Kasumi-1 (cell line): ENCODE measurements at regions not wholly inside any gene's neighbourhood (a gene's known extent, or its start where the extent isn't known, plus 50 kb on each side); places are given as distances from the start of the nearest gene placed in this dataset.
A peak's percentile ranks its signal among the peaks of the same experiment; 100 is the strongest.

Source experiments
- DNase-seq, 2 experiments: peaks; one replicate each; lab custom pipeline; 2025; lab: John Stamatoyannopoulos, UW

DNA sequence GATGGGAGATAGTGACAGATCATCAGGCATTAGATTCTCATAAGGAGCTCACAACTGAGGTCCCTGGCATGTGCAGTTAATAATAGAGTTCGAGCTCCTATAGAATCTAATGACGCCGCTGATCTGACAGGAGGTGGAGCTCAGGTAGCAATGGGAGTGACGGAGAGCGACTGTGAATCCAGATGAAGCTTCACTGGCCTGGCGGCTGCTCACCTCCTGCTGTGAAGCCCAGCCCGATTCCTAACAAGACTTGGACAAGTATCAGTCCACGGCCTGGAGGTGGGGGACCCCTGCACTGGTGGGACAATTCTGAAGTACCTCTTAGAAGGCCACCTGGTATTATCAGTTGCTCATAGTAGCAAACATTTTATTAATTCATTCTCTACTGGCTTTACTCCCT lies 377.9 kb upstream of the ITGA1 start:
- no peak for DNase-seq

DNA sequence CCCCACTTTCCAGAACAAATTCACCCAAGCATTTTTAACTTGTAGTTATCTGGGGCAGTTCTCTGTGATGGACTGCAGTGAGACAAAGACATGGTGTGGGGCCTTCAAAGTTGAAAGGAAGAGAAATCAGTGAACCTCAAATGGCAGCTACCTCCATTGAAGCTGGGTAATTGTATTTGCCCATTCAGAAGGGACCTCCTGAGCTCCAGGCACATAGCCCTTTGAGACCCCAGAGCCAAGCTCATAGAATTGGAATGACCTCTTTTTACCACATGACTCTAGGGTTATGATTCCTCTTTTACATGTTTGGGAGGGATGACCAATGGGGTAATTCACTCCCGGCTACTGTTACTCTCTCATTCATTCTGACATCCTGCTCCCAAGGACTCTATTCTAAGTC lies 368.4 kb upstream of the ITGA1 start:
- no peak for DNase-seq

DNA sequence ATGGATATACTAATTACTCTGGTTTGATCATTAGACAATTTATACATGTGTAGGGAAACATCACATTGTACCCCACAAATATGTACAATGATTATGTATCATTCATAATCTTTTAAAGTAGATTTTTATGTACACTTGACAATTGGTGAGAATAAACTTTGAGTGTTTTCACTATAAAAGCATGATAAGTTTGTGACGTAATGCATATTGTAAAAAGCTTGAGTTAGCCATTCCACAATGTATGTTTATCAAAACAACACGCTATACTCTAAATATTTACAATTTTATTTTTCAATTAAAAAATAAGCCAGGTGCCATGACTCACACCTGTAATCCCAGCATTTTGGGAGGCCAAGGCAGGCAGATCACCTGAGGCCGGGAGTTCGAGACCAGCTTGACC lies 360.1 kb upstream of the ITGA1 start:
- DNase-seq: no peak

DNA sequence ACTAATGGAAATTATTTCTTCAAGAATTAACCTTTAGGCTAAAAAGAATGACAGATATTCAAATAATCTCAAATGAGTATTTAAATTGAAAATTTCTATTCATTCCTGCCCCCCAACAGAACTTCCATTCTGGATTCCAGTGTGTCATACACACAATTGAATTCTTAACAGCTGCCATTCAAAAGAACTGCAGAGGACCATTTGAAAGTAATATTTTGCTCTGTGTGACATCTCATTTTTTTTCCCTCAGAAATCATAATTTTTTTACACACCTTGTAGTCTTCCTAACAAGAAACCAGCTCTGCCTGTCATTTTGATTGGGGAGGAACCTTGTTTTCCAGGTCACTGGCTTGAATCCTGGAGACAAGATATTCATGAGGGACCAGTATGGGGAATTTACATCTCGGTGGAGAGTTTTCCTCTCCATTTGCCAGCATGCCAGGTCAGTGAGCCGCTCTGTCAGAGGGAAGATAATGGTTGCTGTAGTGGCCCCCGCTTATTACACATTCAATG lies 358.7 kb upstream of the ITGA1 start:
- no peak for DNase-seq

DNA sequence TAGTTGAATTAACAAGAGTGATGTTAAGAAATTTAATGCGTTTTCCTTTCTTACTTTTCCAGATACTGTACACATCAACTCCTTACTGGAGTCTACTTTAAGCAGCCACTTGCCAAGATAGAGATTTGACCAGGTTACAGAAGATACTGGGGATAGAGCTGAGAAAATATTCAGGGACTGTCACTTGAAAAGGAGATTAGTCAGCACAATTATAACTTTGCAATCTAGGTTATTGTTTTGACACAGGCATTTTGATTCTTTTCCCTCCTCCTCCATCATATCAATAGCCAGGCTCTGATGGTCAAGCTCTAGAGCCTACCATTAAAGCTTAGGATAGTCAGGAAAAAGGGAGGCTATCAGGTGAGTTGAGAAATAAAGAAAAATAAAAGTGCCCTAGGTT lies 345.9 kb upstream of the ITGA1 start:
- DNase-seq: no peak

DNA sequence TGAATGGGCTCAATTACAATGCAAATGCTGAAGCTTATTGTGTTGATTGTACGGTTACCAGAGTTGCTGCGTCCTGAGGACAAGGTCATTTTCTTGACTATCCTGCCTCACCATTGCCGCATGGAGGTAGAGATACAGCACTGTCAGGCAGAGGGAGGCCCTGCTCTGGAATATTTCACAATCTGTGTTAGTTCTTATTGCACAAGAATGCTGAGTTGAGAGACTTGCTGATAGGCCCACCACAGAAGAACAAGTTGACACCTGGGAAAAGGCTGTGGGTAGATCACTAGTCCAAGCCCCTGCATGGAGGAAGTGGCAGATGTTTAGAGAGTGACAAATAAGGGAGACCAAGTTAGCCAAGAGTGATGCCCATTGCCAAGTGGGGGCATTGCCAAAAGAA lies 344.5 kb upstream of the ITGA1 start:
- DNase-seq: no peak

DNA sequence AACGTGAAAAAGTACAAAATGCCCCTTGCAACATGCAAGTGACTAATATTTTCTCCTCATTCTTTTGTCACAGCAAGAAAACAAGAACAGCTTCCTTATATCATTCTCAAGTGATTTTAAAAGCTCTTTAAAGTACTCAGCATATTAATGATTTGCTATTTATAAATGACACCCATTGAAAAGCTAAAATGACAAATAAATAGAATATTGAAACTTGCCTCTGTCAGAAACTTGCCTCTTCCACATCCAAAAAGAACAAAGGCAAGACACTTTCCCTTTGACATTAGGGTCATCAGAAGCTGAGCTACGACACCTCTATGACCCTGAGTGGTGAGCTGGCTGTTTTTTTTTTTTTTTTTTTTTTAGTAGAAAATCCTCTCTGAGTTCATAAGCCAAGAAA lies 339.6 kb upstream of the ITGA1 start:
- no peak for DNase-seq

DNA sequence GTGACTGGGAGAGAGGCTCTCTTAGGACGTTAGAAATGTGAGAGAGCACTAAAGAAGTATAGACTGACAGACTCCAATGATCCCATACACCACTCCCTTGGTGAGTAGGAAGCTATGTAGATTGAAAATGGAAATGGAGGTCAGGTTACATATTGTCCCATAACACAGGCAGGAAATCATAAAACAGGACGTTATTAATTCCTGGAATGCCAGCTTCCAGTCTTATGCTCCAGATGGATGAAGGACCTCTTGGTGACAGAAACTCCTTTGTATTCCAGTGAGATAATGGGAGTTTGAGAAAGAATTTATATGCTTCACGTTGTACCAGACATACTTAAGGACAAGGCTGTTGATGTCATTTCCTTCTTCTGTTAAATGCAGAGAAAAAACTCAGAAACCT lies 338.2 kb upstream of the ITGA1 start:
- DNase-seq: no peak

DNA sequence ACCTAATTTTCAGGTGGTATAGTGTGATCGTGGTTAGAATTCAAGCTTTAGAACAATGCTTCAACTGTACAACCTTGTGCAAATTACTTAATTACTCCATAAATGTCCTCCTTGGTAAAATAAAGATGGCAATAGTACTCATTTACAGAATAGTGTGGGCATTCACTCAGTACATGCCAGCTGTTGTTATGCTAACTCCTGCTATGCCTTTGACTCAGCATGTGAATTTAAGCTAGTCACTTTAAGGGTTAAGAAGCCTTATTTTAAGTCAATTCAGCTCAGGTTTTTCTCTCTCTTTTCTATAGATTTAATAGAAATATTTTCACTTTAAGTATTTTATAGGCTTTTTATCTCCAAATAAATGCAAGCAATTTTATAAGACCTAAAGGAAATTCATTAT lies 335.6 kb upstream of the ITGA1 start:
- DNase-seq: no peak

DNA sequence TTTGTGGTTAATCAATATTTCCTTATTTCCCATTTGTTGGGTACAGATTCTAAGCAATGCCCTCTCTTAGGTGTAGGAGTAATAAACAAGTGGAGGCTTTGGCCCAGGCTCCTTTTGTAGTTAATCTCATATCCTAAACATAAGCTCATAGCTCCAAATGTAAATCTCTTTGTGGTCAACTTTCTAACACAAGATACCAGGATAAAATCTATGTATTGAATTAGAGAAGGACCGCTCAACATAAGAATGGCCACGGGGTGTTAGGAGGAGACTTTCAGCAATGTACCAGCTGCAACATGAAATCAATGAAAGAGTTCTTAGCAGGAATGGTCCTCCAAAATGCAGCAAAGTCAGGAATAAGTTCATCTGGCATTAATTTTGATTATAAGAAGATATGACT lies 334.5 kb upstream of the ITGA1 start:
- no peak for DNase-seq

DNA sequence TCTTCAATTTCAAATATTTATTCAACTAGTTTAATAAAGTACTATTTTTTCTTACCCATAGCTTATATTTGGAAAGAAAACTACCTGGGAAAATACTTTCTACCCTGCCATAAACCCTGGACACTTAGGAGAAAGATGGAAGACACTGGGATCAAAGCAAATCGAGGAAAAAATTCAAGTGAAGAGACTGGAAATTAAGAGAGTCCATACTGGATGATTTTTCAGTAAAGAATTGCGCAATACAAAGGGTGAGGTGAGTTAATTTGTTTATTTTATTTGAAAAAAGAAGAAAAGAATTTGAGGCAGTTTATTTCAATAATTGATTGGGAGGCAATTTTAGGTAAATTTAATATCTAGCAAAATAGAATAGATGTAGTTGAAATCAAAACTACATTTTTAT lies 331.8 kb upstream of the ITGA1 start:
- DNase-seq: no peak

DNA sequence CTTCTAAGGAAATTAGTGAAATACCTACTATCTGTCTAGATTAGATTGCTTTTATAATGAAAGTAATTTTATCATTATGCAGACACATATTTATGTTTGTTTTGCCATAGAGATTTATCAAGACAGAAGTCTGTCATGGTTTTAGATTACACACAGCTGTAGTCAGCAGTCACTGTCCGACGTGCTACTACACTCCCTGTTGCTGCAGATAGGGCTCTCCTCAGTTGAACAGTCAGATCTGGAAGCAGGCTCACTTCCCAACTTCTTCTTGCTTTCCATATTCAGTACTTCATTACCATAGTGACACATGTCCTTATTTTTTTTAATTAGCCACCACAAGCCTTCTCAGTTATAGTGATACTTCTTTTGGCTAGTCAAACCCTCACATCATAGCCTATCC lies 329.9 kb upstream of the ITGA1 start:
- no peak for DNase-seq

DNA sequence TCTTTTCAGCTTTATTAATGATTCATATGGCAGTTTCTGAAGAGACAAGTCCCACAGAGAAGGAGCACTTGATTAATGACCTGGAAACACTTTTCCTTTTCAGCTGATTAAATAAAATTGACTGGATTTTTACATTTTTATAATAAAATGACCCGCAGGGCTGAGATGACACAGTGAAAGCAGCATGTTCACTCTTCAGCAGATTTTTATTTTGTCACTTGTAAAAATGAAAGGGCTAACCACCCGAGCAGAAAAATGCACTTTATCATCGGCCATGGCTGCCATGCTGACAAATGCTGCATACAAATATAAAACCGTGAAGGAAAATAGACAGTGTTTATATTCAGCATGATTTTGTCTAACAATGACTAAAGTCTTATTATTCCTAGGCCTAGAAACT lies 321.6 kb upstream of the ITGA1 start:
- no peak for DNase-seq

DNA sequence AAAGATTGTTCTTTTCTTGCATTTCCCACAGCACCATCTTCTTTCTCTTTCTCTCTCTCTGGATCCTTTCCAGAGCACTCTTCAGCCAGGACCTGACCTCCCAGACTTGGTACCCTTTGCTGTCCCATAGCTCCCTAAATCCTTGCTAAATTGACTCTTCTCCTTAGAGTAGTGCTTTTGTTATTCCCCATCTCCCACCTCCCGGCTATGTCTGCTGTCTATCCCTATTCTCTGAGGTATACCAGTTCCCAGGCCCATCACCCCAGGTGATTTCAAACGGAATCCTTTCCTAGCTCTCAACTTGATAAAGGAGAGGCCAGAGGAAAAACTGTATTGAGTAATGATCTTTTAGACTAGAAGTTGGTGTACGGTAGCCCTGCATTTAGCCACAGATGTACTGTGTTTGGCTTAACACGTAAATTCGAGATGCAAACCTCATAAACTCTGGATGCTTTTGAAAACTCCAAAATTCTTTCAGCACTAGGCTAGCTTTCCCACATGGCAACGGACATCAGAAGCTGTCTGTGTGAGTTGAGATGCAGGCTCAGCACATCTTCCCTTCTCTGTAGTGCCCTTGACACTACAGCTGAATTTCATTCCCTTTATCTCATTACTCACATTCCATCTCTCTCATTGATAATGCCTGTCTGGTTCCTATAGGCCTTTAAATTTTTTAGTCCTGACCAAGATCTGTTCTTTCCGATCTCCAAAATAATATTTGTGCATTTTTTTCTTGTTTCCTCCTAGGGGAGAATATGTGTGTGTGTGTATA lies 320.8 kb upstream of the ITGA1 start:
- DNase-seq: no peak

DNA sequence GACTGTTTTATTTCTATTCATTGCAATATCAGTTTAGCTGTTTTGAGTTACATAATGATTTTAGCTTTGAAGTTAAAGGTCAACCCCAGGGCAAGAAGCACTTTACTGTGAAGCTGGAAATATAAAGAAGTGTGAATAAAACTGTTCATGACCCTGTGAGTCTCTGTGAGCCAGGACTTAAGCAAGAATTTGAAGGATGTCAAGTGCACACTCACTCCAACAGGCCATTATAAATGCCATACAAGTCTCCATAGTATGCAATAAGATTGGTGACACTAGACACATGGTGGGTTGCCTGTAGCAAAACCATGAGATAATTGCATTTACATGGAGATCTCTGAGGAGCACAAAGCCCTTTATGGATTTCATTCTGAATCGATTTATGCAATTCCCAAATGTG lies 318.7 kb upstream of the ITGA1 start:
- no peak for DNase-seq

DNA sequence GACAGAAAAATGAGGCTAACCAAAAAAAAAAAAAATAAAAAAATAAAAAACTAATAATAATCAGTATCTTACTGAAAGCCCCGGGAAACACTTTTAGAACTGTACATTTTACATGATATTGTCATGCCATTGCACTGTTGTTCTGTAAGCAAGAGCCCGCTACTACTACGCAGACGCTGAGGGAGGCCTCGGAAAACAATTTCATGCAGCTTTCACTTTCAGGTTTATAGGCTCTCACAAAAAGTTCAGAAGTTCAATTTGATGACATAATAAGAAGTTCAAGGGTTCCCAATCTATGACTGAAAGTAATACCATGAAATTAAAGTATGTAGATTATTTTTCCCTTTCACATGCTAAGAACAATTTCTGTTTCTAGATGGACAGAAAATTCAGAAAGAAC lies 318.3 kb upstream of the ITGA1 start:
- no peak for DNase-seq

DNA sequence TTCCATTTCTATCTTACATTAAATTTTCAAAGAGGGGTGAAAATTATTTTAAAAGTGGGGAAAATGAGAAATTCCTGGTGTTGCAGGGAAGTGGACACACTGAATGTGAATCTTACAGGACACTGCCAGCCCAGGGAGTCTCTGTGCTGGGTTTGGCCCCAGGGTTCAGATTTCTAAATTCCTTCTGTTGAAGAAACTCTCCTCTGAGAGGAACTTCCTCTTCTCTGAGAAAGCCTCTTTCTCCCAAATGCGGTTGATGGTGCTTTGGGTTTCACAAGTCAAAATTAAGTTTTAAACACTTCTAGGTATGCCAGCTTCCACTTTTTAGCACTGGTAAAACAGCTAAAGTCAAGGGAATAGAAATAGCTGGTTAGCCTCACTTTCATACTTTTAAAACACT lies 317.9 kb upstream of the ITGA1 start:
- peak; percentile 80 to 85 for DNase-seq

DNA sequence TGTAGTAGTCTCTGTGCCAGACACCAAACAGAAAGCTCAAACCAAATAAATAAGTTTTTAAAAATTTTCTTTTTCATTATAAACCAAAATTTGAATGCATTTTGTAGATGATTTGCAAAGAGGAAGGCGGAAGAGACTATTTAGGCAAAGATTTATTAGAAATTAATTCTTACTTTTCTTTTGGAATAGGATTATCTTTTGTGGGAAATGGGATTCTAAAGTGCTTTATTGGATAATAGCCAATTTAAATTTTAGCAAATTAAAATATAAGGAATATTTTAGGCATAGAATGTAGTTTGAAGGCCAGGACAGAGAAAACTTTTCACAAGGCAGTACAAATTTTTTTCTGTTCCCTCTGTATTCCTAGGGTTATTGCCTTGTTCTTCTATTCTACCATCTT lies 311.4 kb upstream of the ITGA1 start:
- no peak for DNase-seq

DNA sequence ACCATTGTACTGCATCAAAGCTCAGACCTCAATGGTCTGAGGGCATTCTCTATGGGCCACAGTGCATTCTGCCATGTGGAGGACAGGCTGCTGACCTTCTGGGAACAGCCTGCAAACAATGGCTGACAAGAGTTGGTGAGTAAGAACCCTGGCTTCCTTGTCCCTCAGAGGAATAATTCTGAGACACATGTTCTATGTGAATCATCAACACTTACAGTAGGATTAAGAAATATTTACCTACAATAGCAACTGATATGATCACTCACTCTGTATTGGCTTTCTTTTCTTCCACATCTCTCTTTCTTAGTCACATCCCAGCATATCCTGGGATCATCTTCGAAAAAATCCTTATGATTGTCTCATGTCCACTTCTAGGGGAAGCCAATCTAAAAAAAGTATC lies 306.5 kb upstream of the ITGA1 start:
- DNase-seq: no peak

DNA sequence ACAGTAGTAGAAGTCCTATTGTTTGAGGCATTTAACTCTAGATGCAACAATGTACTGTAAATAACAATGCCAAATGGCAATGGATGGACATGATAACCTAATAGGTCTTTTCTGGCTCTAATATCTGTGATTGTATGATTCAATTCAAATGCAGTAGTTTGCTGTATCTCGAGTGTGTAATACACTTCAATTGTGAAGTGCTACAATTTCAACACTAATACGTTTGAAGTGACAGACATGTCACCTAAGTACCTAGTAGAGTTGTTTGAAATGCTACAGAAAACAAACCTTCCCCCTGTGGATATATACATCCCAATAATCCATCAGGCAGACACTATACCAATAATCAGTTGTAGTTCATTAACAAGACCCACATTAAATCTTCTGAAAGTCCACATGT lies 305.9 kb upstream of the ITGA1 start:
- no peak for DNase-seq

DNA sequence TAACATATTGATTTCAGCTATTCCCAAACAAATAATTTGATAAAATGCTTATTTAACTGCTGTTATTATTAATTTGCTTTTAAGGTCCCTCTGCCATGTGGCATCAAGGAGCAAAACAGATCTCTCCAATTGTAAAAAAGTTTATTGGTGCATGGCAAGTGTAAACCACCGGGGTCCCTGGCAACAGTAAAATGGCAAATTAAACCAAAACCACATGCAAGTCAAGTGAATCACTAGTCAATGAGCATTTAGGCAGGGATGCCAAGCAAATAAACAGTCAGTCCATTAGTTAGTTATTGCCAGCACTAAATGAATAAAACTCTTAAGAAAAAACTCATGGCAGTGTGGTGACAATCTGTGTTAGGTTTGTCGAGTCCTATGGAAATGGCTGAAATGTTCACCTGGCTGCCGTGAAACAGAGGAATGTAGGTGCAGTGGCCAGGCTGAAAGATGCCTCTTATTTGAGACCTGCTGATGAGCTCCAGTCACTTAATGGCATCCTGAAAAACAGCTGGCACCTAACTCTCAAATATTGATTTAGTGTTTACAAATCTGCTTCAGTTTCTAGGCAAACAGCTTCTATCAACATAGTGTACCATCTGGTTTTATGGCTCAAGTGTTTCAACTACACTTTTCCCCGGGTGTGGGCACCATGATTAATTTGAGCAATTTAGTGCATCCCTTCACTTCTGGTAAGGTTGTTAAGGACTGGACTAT lies 296.5 kb upstream of the ITGA1 start:
- DNase-seq: no peak

DNA sequence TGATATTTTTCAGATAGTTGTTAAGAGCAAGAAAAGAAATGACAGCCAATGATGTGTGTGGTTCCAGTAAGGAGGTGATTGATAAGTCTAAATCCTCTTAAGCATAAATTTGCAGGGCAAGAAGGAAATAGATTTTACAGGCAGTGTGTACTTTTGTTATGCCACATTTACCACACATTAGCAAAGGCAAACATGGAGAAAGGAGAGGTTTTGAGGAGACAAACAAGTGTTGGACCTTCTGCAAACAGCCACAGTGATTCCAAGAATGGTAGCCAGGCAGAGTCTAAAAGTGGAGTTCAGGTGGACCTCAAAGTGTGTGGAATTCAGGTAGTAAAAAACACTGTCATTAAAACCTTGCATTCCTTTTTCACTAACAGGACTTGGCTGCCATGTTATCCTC lies 295.9 kb upstream of the ITGA1 start:
- DNase-seq: no peak

DNA sequence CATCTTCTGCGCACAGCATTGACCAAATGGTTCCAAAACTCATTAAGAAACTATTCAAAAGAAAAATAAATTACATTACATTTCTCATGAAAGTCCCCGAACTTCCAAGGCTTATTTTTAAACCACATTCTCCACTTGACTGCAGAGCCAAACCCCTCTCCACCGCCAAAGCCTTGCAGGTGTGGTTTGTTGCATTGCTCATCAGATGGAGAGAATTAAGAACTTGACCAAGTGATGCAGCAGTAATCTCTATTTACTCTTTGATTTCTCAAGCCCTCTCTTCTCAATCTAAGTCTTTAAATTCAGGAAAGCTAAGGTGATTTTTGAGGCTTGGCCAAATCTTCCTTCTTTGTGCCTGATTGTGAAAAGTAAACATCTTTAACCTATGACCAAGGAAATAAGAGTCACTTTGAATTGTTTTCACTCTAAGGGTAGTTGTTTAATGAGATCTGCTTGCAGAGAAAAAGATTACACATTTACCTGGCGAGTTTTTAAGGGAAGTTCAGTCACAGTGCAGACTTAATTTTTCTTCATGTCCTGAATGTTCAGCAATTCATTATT lies 290.5 kb upstream of the ITGA1 start:
- DNase-seq: no peak
